HL-60 (cell line): ENCODE measurements at regions not wholly inside any gene's neighbourhood (a gene's known extent, or its start where the extent isn't known, plus 50 kb on each side); places are given as distances from the start of the nearest gene placed in this dataset.
A peak's percentile ranks its signal among the peaks of the same experiment; 100 is the strongest.

ENCODE experiments used
- DNase-seq, 2 experiments: peaks; one replicate each; pipeline ENCODE4 v3.0.0-alpha.2; 2010 to 2020; ENCODE audit warnings: low read depth in 1 of 2, low spot score in 1 of 2
- H3K27ac ChIP-seq: fragments of 250-450 bp; sonication (Bioruptor Pico); replicated peaks from 2 replicates; pipeline ENCODE4 v1.5.1; 2020; ENCODE audit warnings: mild to moderate bottlenecking, moderate library complexity
- H3K27me3 ChIP-seq: fragments of 250-450 bp; sonication (Bioruptor Pico); 2 replicates; pipeline ENCODE4 v1.5.1; 2021; ENCODE audit warnings: mild to moderate bottlenecking, moderate library complexity; ENCODE audit not compliant: insufficient read depth, poor library complexity, severe bottlenecking
- H3K4me3 ChIP-seq: replicated peaks from 2 replicates; pipeline ENCODE4 v1.5.1; 2011; ENCODE audit warnings: mild to moderate bottlenecking, control low read depth, low read length; ENCODE audit not compliant: insufficient read depth
- GABPA ChIP-seq: IDR thresholded peaks from 2 replicates; pipeline ENCODE4 v1.6.1; 2012; ENCODE audit warnings: low read depth
- POLR2AphosphoS5 ChIP-seq: IDR thresholded peaks from 2 replicates; pipeline ENCODE4 v1.6.1; 2012; ENCODE audit warnings: low read depth
- SPI1 ChIP-seq: IDR thresholded peaks from 2 replicates; pipeline ENCODE4 v1.6.1; 2012; ENCODE audit warnings: low read depth, mild to moderate bottlenecking, borderline replicate concordance
- TF ChIP-seq, protein P1 (sequence below): IDR thresholded peaks from 2 replicates; pipeline ENCODE4 v1.6.1; 2012; ENCODE audit warnings: low read depth; ENCODE audit not compliant: insufficient replicate concordance
- TF ChIP-seq, protein P2 (sequence below): IDR thresholded peaks from one replicate; pipeline ENCODE4 v1.5.1; 2011; ENCODE audit warnings: low read length, control low read depth, inconsistent platforms; ENCODE audit not compliant: insufficient read depth

DNA sequence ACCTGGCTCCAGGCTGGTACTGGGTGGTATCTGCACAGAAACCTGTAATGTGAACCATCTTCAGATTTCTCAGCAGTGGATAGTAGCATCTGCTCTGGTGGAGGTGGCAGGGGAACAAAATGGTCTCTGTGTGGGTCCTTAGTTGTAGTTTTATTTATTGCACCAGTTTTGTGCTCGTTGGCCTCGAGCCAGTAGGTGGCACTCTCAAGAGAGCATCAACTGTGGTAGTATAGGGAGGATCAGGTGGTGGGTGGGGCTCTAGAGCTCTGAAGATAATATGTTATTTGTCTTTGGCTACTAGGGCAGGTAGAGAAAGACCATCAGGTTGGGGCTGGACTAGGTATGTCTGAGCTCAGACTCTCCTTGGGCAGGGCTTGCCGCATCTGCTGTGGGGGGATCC is 254.0 kb upstream of the GPR149 start:
- DNase-seq = peak in 1 of 2 experiments; percentile 30
- H3K27me3 ChIP-seq = no peaks in the 10 kb centered on the region

DNA sequence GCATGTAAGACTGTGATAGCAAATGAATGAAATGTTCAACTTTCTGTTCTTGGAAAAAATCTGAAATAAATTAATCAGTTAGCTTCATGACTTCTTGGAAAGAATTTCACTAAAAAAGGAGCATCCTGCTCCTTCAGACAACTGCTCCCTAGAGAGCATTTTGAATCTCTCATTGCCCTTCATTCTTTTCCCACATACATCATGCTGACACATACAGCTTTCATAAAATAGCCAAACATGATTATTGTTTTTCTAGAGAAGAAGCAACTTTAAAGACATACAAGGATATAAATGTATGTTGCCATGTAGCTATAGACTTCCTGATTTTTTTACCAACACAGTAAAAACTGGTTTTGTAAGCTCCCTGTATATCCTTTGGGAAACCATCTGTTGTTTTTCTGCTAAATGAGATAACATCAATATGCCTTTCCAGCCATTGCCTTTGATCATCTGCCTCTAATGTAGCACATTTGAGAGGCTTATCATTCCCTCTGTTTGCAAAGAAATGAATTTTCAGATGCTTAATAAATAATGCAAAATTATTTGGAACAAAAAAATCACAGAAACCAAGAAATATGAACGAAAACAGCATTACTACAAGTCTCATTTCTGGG is 248.2 kb upstream of the GPR149 start:
- no peak overlapping the region for H3K27ac ChIP-seq
- no peak for DNase-seq
- no peak for TF ChIP-seq GABPA
- TF ChIP-seq, protein P1, sequence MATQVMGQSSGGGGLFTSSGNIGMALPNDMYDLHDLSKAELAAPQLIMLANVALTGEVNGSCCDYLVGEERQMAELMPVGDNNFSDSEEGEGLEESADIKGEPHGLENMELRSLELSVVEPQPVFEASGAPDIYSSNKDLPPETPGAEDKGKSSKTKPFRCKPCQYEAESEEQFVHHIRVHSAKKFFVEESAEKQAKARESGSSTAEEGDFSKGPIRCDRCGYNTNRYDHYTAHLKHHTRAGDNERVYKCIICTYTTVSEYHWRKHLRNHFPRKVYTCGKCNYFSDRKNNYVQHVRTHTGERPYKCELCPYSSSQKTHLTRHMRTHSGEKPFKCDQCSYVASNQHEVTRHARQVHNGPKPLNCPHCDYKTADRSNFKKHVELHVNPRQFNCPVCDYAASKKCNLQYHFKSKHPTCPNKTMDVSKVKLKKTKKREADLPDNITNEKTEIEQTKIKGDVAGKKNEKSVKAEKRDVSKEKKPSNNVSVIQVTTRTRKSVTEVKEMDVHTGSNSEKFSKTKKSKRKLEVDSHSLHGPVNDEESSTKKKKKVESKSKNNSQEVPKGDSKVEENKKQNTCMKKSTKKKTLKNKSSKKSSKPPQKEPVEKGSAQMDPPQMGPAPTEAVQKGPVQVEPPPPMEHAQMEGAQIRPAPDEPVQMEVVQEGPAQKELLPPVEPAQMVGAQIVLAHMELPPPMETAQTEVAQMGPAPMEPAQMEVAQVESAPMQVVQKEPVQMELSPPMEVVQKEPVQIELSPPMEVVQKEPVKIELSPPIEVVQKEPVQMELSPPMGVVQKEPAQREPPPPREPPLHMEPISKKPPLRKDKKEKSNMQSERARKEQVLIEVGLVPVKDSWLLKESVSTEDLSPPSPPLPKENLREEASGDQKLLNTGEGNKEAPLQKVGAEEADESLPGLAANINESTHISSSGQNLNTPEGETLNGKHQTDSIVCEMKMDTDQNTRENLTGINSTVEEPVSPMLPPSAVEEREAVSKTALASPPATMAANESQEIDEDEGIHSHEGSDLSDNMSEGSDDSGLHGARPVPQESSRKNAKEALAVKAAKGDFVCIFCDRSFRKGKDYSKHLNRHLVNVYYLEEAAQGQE = no peak
- TF ChIP-seq, protein P2, sequence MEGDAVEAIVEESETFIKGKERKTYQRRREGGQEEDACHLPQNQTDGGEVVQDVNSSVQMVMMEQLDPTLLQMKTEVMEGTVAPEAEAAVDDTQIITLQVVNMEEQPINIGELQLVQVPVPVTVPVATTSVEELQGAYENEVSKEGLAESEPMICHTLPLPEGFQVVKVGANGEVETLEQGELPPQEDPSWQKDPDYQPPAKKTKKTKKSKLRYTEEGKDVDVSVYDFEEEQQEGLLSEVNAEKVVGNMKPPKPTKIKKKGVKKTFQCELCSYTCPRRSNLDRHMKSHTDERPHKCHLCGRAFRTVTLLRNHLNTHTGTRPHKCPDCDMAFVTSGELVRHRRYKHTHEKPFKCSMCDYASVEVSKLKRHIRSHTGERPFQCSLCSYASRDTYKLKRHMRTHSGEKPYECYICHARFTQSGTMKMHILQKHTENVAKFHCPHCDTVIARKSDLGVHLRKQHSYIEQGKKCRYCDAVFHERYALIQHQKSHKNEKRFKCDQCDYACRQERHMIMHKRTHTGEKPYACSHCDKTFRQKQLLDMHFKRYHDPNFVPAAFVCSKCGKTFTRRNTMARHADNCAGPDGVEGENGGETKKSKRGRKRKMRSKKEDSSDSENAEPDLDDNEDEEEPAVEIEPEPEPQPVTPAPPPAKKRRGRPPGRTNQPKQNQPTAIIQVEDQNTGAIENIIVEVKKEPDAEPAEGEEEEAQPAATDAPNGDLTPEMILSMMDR = no peak
- TF ChIP-seq POLR2AphosphoS5 = no peak
- no peak for TF ChIP-seq SPI1
- no peaks in the 10 kb centered on the region for H3K27me3 ChIP-seq
- H3K4me3 ChIP-seq = no peak overlapping the region

More for the DNA sequence above, 254.0 kb upstream of the GPR149 start:
- Histone ChIP-seq H3K4me3 (no peak overlapping the region), H3K27ac (no peak overlapping the region)
- TF ChIP-seq, protein P2 = no peak
- TF ChIP-seq GABPA (no peak), POLR2AphosphoS5 (no peak), SPI1 (no peak)
- TF ChIP-seq, protein P1 = no peak

DNA sequence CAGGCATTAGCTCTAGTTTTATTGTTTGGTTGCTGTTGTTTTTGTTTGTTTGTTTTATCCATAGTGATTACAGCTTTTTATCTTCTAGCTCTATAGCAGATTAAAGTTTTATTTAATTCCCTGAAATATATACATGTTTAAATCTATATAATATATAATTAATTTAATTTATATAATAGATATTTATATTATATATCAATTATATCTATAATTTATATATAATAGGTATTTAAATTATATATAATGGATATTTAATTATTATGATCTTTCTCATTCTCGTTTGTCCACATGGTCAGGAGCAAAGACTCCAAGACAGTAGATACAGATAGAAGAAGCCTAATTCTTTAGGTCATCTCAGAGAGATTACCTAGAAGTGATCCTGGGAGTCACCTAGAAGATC is 238.8 kb upstream of the GPR149 start:
- Histone ChIP-seq H3K27me3 (no peaks in the 10 kb centered on the region), H3K27ac (no peak overlapping the region), H3K4me3 (no peak overlapping the region)
- DNase-seq = no peak
- TF ChIP-seq SPI1 (no peak), POLR2AphosphoS5 (no peak), GABPA (no peak)
- TF ChIP-seq, protein P1 = no peak
- TF ChIP-seq, protein P2 = no peak
